ENCODE measurements at regions not wholly inside any gene's neighbourhood (a gene's known extent, or its start where the extent isn't known, plus 50 kb on each side); places are given as distances from the start of the nearest gene placed in this dataset.

- Histone ChIP-seq H3K9ac (ENCODE audit: extremely low read depth, insufficient read length, low read length) (no peak overlapping the region), H3K4ac (ENCODE audit: low read depth, low read length) (no peak overlapping the region), H4K8ac (replicated peaks; ENCODE audit: insufficient read length, low read depth, low read length) (no peak overlapping the region), H3K56ac (ENCODE audit: insufficient read length, low read depth, low read length) (no peak overlapping the region), H2AFZ (ENCODE audit: low read length) (no peak overlapping the region), H3K23ac (ENCODE audit: insufficient read length, low read depth, low read length) (no peak overlapping the region), H3K4me1 (ENCODE audit: insufficient read depth, low read length) (no peaks in the 10 kb centered on the region), H4K20me1 (ENCODE audit: control insufficient read depth, insufficient read depth, insufficient read length) (no peaks in the 10 kb centered on the region), H3K9me3 (ENCODE audit: control insufficient read depth, low read depth, low read length) (no peaks in the 10 kb centered on the region), H3K27ac (ENCODE audit: insufficient read length, low read depth, low read length) (no peak overlapping the region), H2BK15ac (ENCODE audit: low read depth, low read length) (no peak overlapping the region), H4K5ac (ENCODE audit: insufficient read length, low read depth, low read length) (no peak overlapping the region), H4K91ac (ENCODE audit: insufficient read length, low read depth, low read length) (no peak overlapping the region), H3K27me3 (ENCODE audit: insufficient read depth, low read length) (no peaks in the 10 kb centered on the region), H3K14ac (ENCODE audit: insufficient read depth, low read length) (no peak overlapping the region), H2BK12ac (ENCODE audit: insufficient read length, low read depth, low read length) (no peak overlapping the region), H2BK120ac (ENCODE audit: low read depth, low read length, poor library complexity, severe bottlenecking) (no peak overlapping the region), H3K18ac (ENCODE audit: insufficient read length, low read depth, low read length) (no peak overlapping the region), H2BK20ac (ENCODE audit: low read depth, low read length, poor library complexity, severe bottlenecking) (no peak overlapping the region), H3T11ph (ENCODE audit: low read length) (no peak overlapping the region), H3K23me2 (ENCODE audit: insufficient read length, low read depth, low read length, poor library complexity, severe bottlenecking) (no peaks in the 10 kb centered on the region), H3K4me2 (ENCODE audit: insufficient read depth, insufficient read length, low read length) (no peak overlapping the region), H2BK5ac (ENCODE audit: insufficient read length, low read length) (no peak overlapping the region), H2AK5ac (ENCODE audit: insufficient read length, low read length) (no peak overlapping the region), H3K79me2 (ENCODE audit: insufficient read depth, low read length) (no peaks in the 10 kb centered on the region), H3K79me1 (ENCODE audit: insufficient read depth, low read depth, low read length, poor library complexity, severe bottlenecking) (no peaks in the 10 kb centered on the region)
- Mint-ChIP-seq H3K4me3 (no peak overlapping the region), H3K9me3 (no peaks in the 10 kb centered on the region), H3K27me3 (ENCODE audit: low read depth) (no peaks in the 10 kb centered on the region; the same call in 1 of the 2 replicates), H3K4me1 (peaks cover 13% of the 10 kb centered on the region in 2 experiments), H3K27ac (no peak overlapping the region), H3K36me3 (ENCODE audit: insufficient read depth in 1 of 3, low read depth in 3 of 3) (no peaks in the 10 kb centered on the region)
- no peak for DNase-seq
- no peak for TF ChIP-seq CTCF (conservative IDR thresholded peaks at IDR 0.05)
- no CpG with 5 or more reads among the region's 12 CpGs for WGBS (ENCODE audit: extremely low coverage, insufficient read length, low lambda C conversion rate)
Observed at GRCh38 chr15:57769266-57769665, 62.8 kb downstream of the POLR2M start.
